ENCODE measurements at regions not wholly inside any gene's neighbourhood (a gene's known extent, or its start where the extent isn't known, plus 50 kb on each side); places are given as distances from the start of the nearest gene placed in this dataset.

- BruUV-seq (replicated peaks): no TSS peak
- H4K20me1 ChIP-seq (replicated peaks; ENCODE audit: control insufficient read depth, extremely low read depth, insufficient read depth, low read length): no peaks in the 10 kb centered on the region
- no peak overlapping the region for H2AFZ ChIP-seq (ENCODE audit: low read depth, low read length)
- no peak overlapping the region for H3K27ac ChIP-seq (ENCODE audit: insufficient read depth, low read depth, low read length)
- H3K4me2 ChIP-seq (ENCODE audit: insufficient read depth, low read length): no peak overlapping the region
- no peak for DNase-seq (ENCODE audit: low read depth, low spot score)
- H3K79me2 ChIP-seq (ENCODE audit: control insufficient read depth, insufficient read depth, low read length): no peaks in the 10 kb centered on the region
- intact Hi-C loops (cut with micrococcal nuclease) (no loop called here), dilution Hi-C loops (cut with MboI; ENCODE audit: extremely low pct_ligation_motif_present, low sequenced_read_pairs) (no loop called here)
- ChIA-PET POLR2A (no interaction called here), CTCF (no interaction called here)
- no peak overlapping the region for H3K9ac ChIP-seq (replicated peaks; ENCODE audit: extremely low read depth, insufficient read depth, low read length)
- H3K4me1 ChIP-seq (ENCODE audit: control insufficient read depth, extremely low read depth, insufficient read depth, low read length): no peaks in the 10 kb centered on the region
- FAIRE-seq: no peak
- H3K27me3 ChIP-seq (ENCODE audit: control insufficient read depth in 2 of 2, insufficient read depth in 2 of 2, low read length in 2 of 2): no peaks in the 10 kb centered on the region
- no peak overlapping the region for H3K4me3 ChIP-seq (replicated peaks in 1 of 3; ENCODE audit: insufficient read depth in 1 of 3, low read depth in 1 of 3, low read length in 3 of 3)
- TF ChIP-seq POLR2AphosphoS5 (IDR thresholded peaks at IDR 0.05; ENCODE audit: insufficient read depth, low read depth, low read length) (no peak), JUN (IDR thresholded peaks at IDR 0.05; ENCODE audit: borderline replicate concordance, insufficient read depth, insufficient read length, low read depth) (no peak), MAX (IDR thresholded peaks at IDR 0.05; ENCODE audit: insufficient read depth, insufficient read length) (no peak), FOS (IDR thresholded peaks at IDR 0.05; ENCODE audit: borderline replicate concordance, insufficient read depth, low read length) (no peak), MYC (IDR thresholded peaks at IDR 0.05; ENCODE audit: low read depth, low read length) (no peak), POLR2A (IDR thresholded peaks at IDR 0.05; ENCODE audit: low read depth, low read length) (no peak), GATA2 (IDR thresholded peaks at IDR 0.05; ENCODE audit: insufficient read depth, insufficient read length, low read depth, low read length) (no peak), EZH2 (IDR thresholded peaks at IDR 0.05; ENCODE audit: borderline replicate concordance, low read depth, low read length, severe bottlenecking) (no peak)
- TF ChIP-seq, protein P1, sequence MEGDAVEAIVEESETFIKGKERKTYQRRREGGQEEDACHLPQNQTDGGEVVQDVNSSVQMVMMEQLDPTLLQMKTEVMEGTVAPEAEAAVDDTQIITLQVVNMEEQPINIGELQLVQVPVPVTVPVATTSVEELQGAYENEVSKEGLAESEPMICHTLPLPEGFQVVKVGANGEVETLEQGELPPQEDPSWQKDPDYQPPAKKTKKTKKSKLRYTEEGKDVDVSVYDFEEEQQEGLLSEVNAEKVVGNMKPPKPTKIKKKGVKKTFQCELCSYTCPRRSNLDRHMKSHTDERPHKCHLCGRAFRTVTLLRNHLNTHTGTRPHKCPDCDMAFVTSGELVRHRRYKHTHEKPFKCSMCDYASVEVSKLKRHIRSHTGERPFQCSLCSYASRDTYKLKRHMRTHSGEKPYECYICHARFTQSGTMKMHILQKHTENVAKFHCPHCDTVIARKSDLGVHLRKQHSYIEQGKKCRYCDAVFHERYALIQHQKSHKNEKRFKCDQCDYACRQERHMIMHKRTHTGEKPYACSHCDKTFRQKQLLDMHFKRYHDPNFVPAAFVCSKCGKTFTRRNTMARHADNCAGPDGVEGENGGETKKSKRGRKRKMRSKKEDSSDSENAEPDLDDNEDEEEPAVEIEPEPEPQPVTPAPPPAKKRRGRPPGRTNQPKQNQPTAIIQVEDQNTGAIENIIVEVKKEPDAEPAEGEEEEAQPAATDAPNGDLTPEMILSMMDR (IDR thresholded peaks at IDR 0.05; ENCODE audit: extremely low read depth in 1 of 2, insufficient read depth in 1 of 2, low read depth in 1 of 2, low read length in 2 of 2): no peak
- H3K36me3 ChIP-seq (ENCODE audit: control insufficient read depth in 2 of 2, extremely low read depth in 1 of 2, insufficient read depth in 2 of 2, low read length in 2 of 2): no peaks in the 10 kb centered on the region
- H3K9me1 ChIP-seq (replicated peaks; ENCODE audit: control insufficient read depth, extremely low read depth, insufficient read depth, low read length): no peaks in the 10 kb centered on the region
- peaks cover 4% of the 10 kb centered on the region for H3K9me3 ChIP-seq (replicated peaks; ENCODE audit: control insufficient read depth, insufficient read depth, low read length)
Observed at GRCh38 chr10:106378251-106378650, 786.3 kb downstream of the SORCS1 start.

Measured in endothelial cell of umbilical vein (primary cell).